Osteoblast (primary cell): ENCODE measurements at regions not wholly inside any gene's neighbourhood (a gene's known extent, or its start where the extent isn't known, plus 50 kb on each side); places are given as distances from the start of the nearest gene placed in this dataset.
"Not testable (repeated sequence)": the region's sequence is repeated elsewhere in the genome, so short reads cannot be mapped to it uniquely, and the experiment has no call there.

Experiments used
- DNase-seq: peaks from one replicate; pipeline ENCODE4 v3.0.0; 2011; ENCODE audit warnings: low spot score, mixed read lengths; ENCODE audit not compliant: insufficient read length; ENCODE audit errors: missing footprints
- H2AFZ ChIP-seq: 2 replicates; pipeline ENCODE4 v1.6.0; 2011; ENCODE audit warnings: mild to moderate bottlenecking, low read length
- H3K27ac ChIP-seq: 2 replicates; pipeline ENCODE4 v1.5.1; 2011; ENCODE audit warnings: mild to moderate bottlenecking, low read depth, low read length, moderate library complexity
- H3K27me3 ChIP-seq: 2 replicates; pipeline ENCODE4 v1.6.0; 2012; ENCODE audit warnings: mild to moderate bottlenecking, control low read depth, inconsistent platforms, low read length, moderate library complexity; ENCODE audit not compliant: insufficient read depth
- H3K36me3 ChIP-seq: 2 replicates; pipeline ENCODE4 v1.5.1; 2011; ENCODE audit warnings: mild to moderate bottlenecking, low read length, control low read depth, moderate library complexity; ENCODE audit not compliant: insufficient read depth
- H3K4me1 ChIP-seq: 2 replicates; pipeline ENCODE4 v1.5.1; 2011; ENCODE audit warnings: mild to moderate bottlenecking, low read length, control low read depth, moderate library complexity; ENCODE audit not compliant: insufficient read depth
- H3K4me2 ChIP-seq: 2 replicates; pipeline ENCODE4 v1.6.0; 2011; ENCODE audit warnings: mild to moderate bottlenecking, low read length; ENCODE audit not compliant: insufficient read depth
- H3K4me3 ChIP-seq: fragments of 200-600 bp; sonication (generic); 3 replicates; pipeline ENCODE4 v1.5.1; 2012; ENCODE audit warnings: mild to moderate bottlenecking, low read length, inconsistent platforms; ENCODE audit not compliant: insufficient read depth
- H3K79me2 ChIP-seq: 2 replicates; pipeline ENCODE4 v1.6.0; 2012; ENCODE audit warnings: mild to moderate bottlenecking, low read length, control low read depth, inconsistent platforms; ENCODE audit not compliant: insufficient read depth
- H3K9me3 ChIP-seq: 2 replicates; pipeline ENCODE4 v1.5.1; 2011; ENCODE audit warnings: low read depth, low read length, control low read depth
- H4K20me1 ChIP-seq: 2 replicates; pipeline ENCODE4 v1.6.0; 2012; ENCODE audit warnings: mild to moderate bottlenecking, low read length, control low read depth; ENCODE audit not compliant: insufficient read depth
- CTCF ChIP-seq: IDR thresholded peaks from 2 replicates; pipeline ENCODE4 v1.5.1; 2011; ENCODE audit warnings: mild to moderate bottlenecking, low read depth, low read length, moderate library complexity; ENCODE audit errors: extremely low read depth

GRCh38 chr1:115531631-115532264, 110.0 kb upstream of the VANGL1 start:
- Histone ChIP-seq H3K27ac (no peak overlapping the region), H2AFZ (peak overlapping the region; percentile 85), H3K9me3 (no peaks in the 10 kb centered on the region), H3K4me2 (peak overlapping the region; percentile 62), H3K4me3 (no peak overlapping the region), H3K79me2 (no peaks in the 10 kb centered on the region), H3K27me3 (no peaks in the 10 kb centered on the region), H3K36me3 (no peaks in the 10 kb centered on the region), H3K4me1 (peaks cover 8% of the 10 kb centered on the region), H4K20me1 (no peaks in the 10 kb centered on the region)
- DNase-seq: no peak
- TF ChIP-seq CTCF: no peak

GRCh38 chr1:115530407-115530806, 111.4 kb upstream of the VANGL1 start:
- no peak overlapping the region for H3K4me2 ChIP-seq

GRCh38 chr1:115529216-115529897, 112.4 kb upstream of the VANGL1 start:
- DNase-seq: no peak

More at GRCh38 chr1:115530407-115530806, 111.4 kb upstream of the VANGL1 start:
- peak; percentile 71 for DNase-seq
- H3K36me3 ChIP-seq: no peaks in the 10 kb centered on the region
- H4K20me1 ChIP-seq: no peaks in the 10 kb centered on the region
- H3K27me3 ChIP-seq: no peaks in the 10 kb centered on the region
- peak overlapping the region; percentile 23 for H2AFZ ChIP-seq
- no peak overlapping the region for H3K4me3 ChIP-seq
- no peaks in the 10 kb centered on the region for H3K79me2 ChIP-seq
- peak overlapping the region; percentile 34 for H3K27ac ChIP-seq
- H3K9me3 ChIP-seq: no peaks in the 10 kb centered on the region
- TF ChIP-seq CTCF: no peak
- peaks cover 10% of the 10 kb centered on the region for H3K4me1 ChIP-seq

GRCh38 chr1:115528336-115528735, 113.4 kb upstream of the VANGL1 start:
- H3K36me3 ChIP-seq, DNase-seq, H3K4me2 ChIP-seq, H3K27ac ChIP-seq, H3K9me3 ChIP-seq, H4K20me1 ChIP-seq, H3K27me3 ChIP-seq, H3K79me2 ChIP-seq, H3K4me3 ChIP-seq, H2AFZ ChIP-seq: not testable (repeated sequence)
- H3K4me1 ChIP-seq: peaks cover 15% of the 10 kb centered on the region

More at GRCh38 chr1:115529216-115529897, 112.4 kb upstream of the VANGL1 start:
- no peak overlapping the region for H3K4me3 ChIP-seq
- no peaks in the 10 kb centered on the region for H3K9me3 ChIP-seq
- H4K20me1 ChIP-seq: no peaks in the 10 kb centered on the region
- H3K27me3 ChIP-seq: no peaks in the 10 kb centered on the region
- no peaks in the 10 kb centered on the region for H3K79me2 ChIP-seq
- H3K4me1 ChIP-seq: peaks cover 15% of the 10 kb centered on the region
- H3K36me3 ChIP-seq: no peaks in the 10 kb centered on the region
- TF ChIP-seq CTCF: no peak
- H2AFZ ChIP-seq: no peak overlapping the region
- H3K27ac ChIP-seq: no peak overlapping the region
- no peak overlapping the region for H3K4me2 ChIP-seq
